KG1 (cell line): ENCODE measurements at regions not wholly inside any gene's neighbourhood (a gene's known extent, or its start where the extent isn't known, plus 50 kb on each side); places are given as distances from the start of the nearest gene placed in this dataset.

Source experiments
- DNase-seq: peaks from one replicate; lab custom pipeline; 2025; lab: John Stamatoyannopoulos, UW

DNA sequence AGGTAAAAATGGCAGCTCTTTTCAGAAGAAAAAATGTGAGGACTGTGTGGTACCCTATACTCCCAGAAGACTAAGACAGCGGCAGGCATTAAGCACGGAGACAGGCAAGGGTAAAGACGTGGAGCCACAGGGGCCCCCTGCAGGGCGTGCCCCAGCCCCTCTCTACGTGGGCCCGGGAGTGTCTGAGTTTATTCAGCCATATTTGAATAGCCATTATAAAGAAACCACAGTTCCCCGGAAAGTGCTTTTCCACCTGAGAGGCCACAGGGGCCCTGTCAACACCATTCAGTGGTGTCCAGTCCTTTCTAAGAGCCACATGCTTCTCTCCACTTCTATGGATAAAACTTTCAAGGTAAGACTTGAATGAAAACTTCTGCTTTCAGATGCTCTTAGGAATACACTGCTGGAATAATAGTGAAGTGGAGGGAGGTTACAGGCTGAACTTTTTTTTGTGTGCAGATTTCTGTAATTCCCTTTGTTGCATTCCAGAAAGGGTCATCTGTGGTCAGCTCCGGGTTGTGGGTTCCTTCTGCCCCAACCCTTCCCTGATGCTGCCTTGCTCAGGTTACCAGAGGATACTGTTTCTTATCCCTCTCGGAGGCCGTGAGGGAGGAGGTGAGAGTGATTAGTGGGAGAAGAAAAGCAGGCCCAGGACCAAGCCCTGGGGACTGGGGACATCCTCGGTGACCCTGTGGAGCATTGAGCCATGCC lies 58.4 kb downstream of the SLC25A47 start:
- DNase-seq, result no peak

DNA sequence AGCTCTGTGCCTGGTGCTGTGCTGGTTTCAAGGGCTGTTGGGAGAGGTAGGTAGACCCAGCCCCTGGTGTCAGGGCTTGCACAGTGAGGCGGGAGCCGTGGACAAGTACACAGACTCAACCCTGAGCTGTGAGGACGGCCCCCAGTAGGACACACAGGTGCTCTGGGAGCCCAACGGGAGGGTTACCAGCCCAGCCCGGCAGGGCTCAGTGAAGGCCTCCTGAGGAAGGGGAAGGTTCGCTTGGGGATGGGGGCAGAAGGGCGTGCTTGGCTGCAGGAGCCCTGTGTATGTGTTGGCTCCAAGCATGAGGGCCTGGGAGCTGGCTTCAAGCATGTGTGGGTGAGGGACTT lies 58.9 kb downstream of the SLC25A47 start:
- DNase-seq, result no peak

- peak; percentile 17 for DNase-seq
Measured at GRCh38 chr14:100383727-100384158, 60.6 kb downstream of the SLC25A47 start.

GRCh38 chr14:100384277-100384676 lies 61.1 kb downstream of the SLC25A47 start:
- no peak for DNase-seq

GRCh38 chr14:100384819-100385813 lies 62.0 kb downstream of the SLC25A47 start:
- DNase-seq, result no peak

DNA sequence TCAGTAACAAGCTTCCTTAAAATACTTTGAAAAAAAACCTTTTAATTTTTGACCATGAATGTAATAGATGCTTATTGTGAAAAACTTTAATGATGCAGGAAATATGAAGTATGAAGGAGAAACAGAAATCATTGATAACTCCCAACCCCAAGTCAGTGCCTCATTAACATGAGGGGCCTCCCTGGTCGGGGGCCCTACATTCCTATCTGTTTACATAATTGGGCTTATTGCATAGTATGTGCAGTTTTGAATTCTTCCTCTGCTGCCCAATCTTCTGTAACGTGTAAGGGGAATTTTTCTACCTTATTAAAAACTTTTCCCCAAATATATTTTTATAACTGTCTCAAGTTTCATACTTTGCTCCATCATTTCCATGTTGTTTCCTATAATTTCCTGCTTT lies 63.0 kb downstream of the SLC25A47 start:
- DNase-seq, result no peak

GRCh38 chr14:100386846-100387245 lies 63.7 kb downstream of the SLC25A47 start:
- DNase-seq, result no peak

DNA sequence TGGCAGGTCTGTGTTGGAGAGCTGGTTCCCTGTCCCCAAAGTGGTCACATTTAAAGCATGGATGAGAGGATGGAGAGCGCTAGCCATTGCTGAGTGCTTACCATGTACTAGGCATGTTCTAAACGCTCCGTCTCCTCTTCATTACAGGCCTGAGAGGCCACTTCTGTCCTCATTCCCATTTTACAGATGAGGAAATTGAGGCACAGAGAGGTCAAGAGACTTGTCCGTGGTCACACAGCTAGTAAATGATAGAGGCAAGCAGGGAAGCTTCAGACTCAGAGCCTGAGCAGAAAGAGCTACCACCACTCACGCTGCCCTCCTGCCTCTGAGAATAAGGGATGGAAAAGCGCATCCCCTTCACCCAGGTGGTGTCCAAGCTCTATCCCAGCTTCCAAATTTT lies 64.3 kb downstream of the SLC25A47 start:
- DNase-seq, result no peak

- DNase-seq, result no peak
Measured at GRCh38 chr14:100388103-100389054, 65.2 kb downstream of the SLC25A47 start.

GRCh38 chr14:100389497-100390104 lies 66.5 kb downstream of the SLC25A47 start:
- DNase-seq, result no peak

DNA sequence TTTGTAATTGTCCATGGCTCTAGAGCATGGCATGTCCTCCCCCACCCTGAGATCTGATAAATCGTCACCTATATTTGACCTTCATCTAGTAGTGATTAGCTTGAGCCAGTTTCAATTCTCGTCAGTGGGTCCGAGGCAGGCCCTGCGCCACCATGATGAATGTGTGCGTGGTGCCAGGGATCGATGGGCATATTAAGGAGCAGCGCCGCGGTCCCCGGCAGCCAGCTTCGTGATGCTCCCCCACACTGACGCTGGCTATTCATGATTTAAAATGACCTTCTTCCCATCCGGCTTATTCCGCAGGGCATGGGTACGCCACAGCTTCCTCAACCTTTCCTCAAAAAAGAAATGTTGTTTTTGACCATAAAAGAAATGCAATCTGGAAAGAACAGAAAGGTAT lies 68.0 kb downstream of the SLC25A47 start:
- no peak for DNase-seq

GRCh38 chr14:100391724-100392123 lies 68.6 kb downstream of the SLC25A47 start:
- DNase-seq, result no peak

GRCh38 chr14:100392356-100392755 lies 69.2 kb downstream of the SLC25A47 start:
- DNase-seq, result no peak

- no peak for DNase-seq
Measured at GRCh38 chr14:100393362-100393761, 70.2 kb downstream of the SLC25A47 start.

GRCh38 chr14:100393906-100394732 lies 71.0 kb downstream of the SLC25A47 start:
- DNase-seq, result no peak

- no peak for DNase-seq
Measured at GRCh38 chr14:100394886-100395672, 71.9 kb downstream of the SLC25A47 start.

DNA sequence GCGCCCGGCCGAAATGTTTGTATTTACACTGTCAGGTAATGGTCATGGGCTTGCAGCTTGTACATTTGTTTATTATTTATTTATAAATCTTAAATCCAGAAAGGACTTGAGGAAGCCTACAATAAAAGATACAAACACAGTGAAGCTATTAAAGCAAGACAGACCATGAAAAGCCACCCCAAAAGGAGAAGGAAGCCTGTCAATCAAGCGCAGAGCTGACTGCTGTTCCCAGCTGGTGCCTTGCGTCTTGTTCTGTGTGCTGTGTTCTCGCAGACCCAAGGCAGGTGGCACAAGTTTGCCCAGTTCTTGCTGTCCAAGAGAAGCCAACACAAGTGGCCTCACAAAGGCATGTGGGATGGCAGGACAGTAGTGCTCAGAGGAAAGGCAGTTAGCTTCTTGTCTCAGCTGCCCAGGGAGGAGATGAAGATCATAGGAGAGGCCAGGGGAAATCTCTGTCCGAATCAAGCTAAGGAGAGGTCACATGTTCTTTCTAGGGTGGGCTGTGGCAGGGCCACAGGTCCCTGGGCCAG lies 73.2 kb downstream of the SLC25A47 start:
- no peak for DNase-seq

DNA sequence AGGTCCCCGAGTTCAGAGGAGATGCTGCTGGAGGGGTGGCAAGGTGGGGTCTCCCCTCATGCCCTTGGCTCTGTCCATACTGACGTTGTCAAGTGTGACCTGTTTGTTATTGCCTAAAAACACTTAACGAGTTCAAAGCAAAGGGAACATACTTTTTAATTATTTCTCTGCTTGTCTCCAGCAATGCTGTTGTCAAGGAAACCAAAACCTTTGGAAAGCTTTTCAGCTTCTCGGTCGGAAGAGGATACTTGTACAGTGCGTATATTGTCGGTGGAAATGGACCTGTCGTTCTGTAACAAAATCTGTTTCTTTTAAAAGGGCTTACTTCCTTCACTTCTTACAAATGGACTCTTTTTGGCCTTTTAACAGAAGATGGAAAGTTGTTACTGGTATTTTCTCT lies 73.9 kb downstream of the SLC25A47 start:
- DNase-seq, result no peak

DNA sequence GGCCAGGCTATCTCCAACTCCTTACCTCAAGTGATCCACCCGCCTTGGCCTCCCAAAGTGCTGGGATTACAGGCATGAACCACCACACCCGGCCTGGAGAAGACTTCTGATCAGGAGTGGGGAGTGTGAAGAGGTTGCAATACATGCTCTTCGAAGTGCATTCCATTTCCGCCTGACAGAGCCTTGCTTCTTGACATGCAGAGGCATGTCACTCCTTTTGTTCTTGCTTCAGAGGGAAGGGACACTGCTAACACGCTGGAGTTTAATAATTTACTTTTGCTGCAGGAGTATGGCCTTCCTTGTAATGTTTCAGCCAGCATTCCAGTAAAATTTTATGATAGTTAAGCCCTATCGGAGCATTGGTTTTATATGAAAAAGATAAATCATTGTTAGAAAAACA lies 74.9 kb downstream of the SLC25A47 start:
- DNase-seq, result no peak
